CD4-positive, alpha-beta T cell treated with Interleukin-17A for 1 hour (primary cell): ENCODE measurements at regions not wholly inside any gene's neighbourhood (a gene's known extent, or its start where the extent isn't known, plus 50 kb on each side); places are given as distances from the start of the nearest gene placed in this dataset.
"Not testable (repeated sequence)": the region's sequence is repeated elsewhere in the genome, so short reads cannot be mapped to it uniquely, and the experiment has no call there.

ENCODE experiments used
- DNase-seq: peaks from one replicate; pipeline ENCODE4 v3.0.0-alpha.2; 2020

DNA sequence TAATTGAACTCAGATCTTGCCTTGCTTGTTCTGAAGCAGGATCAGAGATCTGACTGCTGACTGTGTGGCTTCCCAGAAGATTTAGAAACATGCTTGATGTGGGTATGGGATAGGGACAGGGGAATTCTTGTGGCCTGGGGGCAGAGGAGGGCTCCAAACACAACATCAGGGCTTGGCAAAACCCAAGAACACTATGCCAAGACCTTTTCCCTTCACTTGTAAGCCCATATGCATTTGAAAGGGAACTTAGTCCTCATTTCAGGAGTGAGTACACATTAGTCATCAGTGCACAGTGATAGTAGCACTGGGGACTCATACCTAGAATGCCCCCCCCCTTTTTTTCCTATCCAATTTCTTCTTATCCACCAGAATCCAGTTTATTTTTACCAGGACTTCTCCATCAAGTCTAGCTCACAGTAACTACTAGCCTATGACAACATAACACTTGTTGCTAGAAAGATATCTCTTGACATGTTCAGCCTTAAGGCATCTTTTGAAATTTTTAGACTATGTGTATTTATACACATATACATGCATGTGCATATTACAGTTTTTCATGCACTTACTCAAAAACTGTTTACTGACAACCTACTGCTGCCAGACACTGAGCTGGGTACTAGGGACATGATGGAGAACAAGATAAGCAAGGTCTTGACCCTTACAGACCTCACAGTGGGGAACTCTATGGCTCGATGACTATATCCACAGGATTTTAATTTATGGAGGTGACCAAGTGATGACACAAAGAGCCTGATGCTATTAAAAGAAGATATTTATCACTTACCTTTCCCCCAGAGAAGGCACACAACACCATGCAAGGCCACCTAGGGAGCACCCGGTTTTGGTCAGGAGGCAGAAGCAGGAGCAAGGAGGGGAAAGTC lies 158.3 kb upstream of the MAP3K1 start:
- no peak for DNase-seq

DNA sequence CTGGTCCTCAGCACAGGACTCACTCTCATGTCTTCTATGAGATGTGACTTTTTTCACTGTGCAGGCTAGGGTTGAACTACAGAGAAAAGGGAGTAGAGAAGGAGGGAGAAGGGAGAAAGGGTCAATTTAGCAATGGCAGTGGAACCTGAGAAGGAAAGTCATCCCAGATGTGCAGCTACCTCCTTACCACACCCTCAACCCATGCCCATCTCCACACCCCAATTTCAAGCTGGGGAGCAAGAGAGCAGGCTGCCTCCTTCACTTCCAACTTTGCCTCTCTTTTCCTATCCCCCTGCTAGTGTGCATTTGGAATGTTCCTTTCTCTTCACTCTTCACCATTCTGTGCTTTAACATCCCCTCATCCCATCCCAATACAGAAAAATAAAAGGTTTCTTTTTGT lies 163.5 kb upstream of the MAP3K1 start:
- no peak for DNase-seq

DNA sequence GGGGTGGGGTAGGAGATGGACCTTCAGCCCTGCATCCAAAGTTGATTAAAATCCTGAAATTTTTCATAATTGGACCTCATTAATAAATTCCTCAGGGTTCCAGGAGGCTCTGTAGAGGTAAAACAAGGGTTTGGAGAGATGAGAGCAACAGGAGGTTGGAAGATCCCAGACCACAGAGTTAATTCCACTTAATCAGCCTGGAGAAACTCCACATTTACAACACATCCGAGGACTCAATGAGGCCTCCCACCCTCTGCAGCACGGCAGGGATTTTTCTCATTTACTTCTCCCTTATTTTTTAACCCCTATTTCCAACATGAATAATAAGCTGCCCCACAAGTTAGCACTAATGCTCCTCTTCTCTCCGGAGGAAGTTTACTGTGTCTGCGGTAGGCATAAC lies 165.0 kb upstream of the MAP3K1 start:
- no peak for DNase-seq

DNA sequence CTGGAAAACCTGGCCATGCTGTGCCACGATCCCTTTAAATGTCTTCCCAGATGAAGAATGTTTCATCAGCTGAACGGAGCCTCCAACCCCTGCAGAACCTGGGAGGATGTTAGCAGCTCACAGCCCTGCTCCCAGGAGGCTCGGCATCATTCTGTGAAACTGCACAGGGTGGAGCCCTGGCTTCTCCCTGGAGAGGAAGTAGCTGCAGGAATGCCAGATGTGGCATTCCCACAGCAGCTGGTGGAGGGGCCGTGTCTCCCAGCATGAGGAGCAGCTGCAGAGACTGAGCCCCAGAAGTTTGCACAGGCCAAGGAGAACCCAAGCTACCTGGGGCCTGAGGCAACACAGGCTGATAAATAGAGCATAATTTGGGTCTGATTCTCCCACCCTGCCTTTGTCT lies 165.8 kb upstream of the MAP3K1 start:
- no peak for DNase-seq

DNA sequence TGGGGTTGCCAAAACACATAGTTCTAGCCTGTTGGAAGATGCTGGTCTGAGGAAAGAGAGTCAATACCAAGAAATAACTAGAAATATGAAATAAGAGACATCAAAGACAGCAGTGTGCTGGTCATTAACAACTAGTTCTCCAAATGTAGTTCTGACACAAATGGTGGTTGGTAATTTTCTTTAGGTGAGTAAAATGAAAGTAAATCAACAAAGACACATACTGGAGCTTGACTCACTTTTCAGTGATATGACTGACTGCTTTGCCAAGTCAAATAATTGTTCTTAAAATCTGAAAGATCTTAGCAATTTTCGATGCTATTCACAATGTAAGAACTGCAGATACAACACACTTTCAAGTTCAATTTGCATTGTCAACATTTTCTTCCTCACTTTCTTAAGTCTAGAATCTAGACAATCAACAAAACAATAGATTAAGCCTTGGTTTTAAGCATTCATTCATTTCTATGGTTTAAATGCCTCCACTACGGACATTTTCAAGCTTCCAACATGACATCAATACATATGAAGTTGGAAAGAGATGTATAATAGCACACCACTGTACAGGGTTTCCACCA lies 166.8 kb upstream of the MAP3K1 start:
- no peak for DNase-seq

DNA sequence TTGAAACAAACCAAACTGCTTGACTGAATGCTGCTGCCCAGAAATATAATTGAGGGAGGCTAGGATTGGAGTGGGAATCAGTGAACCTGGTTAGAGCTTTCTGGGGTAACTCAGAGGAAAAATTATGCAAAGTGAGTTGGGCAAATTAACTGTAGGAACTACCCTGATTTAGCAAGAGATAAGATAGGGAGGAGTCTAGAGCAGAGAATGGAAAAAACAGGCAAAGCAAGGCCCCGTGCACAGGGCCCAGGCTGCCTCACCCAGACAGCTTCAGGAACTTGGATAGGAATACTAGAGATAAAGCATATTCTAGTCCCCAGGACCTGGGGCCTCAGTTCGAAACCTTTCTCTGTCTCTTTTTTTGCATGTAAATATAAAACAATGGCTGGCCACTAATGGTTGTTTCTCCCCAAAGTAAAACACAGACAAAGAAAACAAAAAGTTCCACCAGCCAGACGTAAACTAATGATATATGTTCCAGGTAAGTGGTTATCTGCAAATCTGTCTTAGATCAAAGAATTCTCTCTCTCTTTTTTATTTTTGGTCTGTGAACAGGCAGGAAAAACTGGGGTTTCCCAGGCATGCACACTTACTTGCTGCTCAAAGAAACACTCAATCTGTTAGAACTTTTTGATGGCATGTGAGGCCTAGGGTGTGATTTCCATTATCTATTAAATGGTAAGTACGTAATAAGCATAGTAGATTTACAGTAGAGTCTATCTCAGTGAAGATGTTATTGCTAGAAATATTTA lies 168.1 kb upstream of the MAP3K1 start:
- DNase-seq = peak; percentile 45

DNA sequence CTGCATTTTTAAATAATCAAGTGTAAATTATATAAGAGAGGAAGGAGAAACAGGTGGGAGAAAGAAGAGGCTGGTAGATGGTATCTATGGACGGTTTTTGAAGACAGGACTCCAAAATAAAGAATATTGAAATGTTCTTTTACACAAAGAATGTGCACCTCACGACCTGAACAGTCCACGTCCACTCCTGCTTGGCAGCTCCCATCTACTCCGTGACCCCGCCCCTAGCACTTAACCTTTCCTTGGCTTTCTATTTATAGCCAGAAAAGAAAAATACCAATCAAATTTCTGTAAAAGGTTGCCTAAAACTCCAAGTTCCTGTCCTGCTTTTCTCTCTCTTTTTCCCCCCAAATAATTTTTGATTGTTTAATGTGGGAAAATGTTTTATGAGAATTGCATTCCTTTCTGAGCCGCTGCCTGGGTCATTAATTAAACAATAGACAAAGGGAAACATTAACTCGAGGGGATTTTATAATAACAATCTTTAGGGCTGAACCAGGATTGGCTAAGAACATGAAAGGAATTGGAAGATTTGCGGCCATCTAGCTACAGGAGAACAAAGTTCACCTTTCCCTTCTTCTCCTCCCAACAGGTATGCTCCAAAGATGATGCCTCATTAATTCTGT lies 173.6 kb upstream of the MAP3K1 start:
- no peak for DNase-seq

DNA sequence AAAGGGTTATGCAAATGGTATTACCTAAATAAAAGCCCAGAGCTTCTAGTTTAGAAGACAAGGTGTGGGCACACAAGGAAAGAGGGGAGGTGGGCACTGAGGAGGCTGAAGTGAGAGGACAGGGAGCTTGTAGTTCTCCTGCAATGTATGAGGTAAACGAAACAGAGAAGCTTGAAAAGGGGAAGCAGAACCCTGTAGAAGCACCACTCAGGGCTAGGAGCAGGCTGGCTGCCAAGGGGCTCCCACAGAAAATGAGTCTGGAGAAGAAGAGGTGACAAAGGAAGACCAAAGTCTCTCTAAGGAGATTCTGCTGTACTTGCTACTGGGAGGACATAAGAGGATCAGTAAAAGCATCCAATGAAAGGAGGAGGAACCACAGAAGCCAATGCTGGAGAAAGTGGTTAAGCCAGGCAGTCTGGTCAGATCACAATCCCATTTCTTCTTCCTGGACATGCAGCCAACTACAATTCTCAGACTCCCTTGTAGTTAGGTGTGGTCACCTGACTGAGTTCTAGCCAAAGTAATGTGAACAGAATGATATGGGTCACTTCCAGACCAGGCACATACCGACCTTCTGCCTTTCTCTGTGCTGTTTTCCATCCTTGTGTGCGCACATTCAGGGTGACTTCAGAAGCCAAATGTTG lies 174.5 kb upstream of the MAP3K1 start:
- no peak for DNase-seq

DNA sequence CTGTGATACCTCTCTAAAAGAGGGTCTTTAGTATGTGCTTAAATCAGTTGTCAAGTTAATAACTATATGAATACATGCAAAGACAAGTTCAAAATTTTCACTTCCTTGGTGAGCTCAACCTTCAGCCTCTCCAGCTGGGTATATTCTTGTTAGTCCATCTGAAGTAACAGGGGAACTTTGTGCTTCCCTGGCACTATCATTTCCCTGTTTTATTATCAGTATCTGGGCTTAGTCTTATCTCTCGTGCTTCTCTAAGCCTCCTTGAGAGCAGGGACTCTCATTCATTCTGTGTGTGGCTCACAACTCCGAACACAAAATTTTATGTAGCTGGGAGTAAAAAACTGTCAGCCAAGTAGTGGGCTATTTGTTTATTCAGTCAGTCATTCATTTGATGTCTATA lies 175.9 kb upstream of the MAP3K1 start:
- no peak for DNase-seq

DNA sequence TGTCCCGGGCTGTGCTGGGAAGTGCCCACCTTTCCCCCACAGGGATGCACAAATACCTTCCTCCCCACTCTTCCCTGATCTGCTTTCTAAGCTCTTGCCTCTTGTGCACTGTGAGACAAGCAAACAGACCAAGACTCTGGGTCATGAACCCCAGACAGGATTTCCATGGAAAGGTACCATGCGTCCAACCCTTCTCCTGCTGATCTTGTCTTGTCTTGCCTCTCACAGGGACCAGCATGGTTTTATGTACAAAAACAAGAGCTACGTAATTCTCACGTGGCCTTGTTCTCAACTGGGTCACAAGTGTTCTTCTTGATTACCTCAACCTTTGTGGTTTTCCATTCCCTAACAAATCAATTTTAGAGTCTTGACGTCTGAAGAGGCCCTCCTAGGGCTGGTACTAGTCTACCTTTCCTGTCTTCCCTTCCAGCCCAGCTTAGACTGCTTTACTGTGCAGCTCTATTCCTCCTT lies 176.5 kb upstream of the MAP3K1 start:
- DNase-seq = peak; percentile 87

DNA sequence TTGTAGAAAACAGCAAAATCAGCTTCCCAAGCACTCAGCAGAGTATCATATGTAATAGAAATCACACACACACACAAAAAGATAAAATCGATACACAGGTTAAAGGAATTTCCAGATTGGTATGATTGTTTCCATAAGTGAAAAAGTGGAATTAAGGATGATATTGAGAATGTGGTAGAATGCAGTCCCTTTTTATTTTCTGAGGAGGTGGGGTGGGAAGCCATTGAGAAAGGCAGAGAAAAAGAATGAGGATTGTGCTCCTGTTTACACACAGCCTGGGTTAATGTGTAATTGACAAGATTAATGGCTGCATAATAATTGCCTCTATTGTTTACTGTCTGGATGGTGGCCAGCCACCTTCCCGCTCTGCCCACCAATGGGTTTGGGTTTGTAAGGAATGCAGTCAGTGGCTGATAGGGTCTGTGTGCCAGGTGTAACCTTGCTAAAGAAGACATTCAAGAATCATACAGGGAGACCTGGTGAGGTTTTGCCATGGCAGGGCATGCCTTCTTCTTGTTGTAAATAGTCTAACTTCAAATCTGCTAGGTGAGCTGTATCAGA lies 177.2 kb upstream of the MAP3K1 start:
- DNase-seq = peak; percentile 31

DNA sequence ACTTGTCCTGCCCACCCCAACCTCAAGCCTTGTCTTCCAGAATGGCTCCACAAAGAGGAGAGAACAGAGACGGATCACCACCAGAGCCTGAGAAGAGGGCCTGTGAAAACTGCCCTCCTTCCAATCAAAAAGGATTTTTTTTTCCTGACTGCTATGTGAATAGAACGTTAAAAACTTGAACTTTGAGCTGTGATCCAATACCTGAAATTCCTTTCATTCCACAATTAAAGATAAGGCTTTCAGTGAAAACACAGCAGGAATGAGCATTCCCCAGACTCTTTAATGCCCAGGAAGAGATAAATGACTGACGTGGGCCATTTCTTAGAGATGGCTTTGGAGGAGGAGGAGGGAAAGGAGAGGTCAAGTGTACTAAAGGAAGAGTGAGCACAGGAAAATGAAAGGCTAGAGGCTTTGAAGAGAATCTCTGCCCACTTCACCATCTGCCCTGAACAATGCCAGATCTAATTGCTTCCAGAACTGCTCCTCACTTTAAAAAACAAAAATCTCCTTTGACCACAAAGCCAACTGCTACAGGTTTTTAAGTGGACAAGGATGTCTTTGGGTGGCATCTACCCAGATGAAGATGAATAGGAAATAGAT lies 177.9 kb upstream of the MAP3K1 start:
- no peak for DNase-seq

DNA sequence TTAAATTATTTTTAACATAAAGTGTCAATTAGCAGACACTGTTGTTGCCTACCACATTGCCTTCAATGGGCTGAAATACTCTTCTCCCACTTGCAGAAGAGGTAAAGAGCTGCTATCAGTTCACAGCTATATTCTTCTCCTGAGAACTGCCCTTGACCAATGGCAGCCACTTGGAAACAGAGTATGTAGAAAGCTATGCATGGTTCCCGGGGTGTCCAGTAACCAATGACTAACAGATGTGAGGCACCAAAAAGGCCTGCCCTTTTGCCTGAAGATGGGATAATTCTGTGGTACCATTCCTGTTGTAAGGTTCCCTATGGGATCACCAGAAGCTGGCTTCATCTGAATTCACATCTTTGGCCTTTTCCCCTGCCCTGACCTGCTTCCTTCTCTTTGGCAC lies 181.4 kb upstream of the MAP3K1 start:
- no peak for DNase-seq

DNA sequence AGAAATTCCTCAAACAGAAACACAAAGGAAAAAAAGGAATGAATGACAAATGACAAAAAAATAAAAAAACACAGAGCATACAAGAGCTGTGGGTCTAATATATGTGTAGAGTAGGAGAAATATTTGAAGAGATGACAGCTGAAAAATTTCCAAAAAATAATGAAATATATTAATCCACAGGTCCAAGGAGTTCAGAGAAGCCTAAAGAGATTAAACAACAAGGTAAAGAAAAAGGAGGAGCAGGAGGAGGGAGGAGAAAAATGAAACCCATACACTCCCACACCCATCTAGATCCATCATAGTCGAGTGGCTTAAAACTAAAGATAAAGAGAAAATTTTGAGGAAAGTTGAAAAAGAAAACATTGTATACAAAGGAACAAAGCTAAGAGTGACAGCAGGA lies 182.4 kb upstream of the MAP3K1 start:
- no peak for DNase-seq

DNA sequence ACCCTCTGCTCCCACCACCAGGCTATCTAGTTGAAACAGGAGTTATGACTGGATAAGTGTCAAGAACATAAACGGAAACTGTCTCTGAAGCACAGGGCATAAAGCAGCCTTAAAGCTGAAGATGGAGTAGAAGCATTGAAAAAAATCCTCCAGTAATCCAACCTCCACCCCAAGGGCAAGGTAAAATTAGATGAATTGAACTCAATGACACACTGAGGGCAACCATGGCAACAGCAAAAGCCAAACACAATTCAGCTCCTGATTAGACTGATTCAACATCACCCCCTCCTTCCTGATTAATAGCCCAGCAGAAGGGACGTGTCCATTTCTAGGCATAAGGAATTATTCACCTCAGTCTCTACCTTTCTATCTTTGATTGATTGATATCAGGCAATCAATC lies 183.2 kb upstream of the MAP3K1 start:
- peak; percentile 28 for DNase-seq

DNA sequence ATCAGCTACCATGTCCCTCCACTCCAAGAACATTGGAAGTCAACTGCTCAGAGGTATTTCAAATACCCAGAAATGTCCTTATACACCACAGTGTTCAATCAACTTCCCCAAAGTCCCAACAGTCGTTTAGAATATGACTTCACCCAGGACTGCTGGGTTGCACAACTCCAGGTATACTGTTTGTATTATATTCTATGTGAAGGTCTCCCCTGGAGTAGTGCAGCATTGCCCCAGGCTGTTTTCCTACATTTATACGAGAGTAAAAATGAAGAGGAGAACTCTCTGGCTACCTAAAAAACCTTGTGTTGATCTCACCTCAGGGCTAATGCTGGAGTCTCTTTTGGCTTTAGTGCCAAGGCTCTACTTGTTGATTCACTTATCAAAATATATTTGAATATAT lies 183.6 kb upstream of the MAP3K1 start:
- DNase-seq = no peak

DNA sequence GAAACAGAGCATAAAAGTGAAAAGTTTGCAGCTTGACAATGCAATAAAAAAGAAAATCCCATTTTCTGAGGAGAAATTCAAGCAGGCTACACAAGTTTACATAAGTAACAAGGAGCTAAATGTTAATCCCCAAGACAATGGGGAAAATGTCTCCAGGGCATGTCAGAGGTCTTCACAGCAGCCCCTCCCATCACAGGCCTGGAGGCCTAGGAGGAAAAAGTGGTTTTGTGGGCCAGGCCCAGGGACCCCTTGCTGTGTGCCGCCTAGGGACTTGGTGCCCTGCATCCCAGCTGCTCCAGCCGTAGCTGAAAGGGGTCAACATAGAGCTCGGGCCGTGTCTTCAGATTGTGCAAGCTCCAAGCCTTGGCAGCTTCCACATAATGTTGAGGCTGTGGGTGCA lies 186.7 kb upstream of the MAP3K1 start:
- not testable (repeated sequence) for DNase-seq

DNA sequence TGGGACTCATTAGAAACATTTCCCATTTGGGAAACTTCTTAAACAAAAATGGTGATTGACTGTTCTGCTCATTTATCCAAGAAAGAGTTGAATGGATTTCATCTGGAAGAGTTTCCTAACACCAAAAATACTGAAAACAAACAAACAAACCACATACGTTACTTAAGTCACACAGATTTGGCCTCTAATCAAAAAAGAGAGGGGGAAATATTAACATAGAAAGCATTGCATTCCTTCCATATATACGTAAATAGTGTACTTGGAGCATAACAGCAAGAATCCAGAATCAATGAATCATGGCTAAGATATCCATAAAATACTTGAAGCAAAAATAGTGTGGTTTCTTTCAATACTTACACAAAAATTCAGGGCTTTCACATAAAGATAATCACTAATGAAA lies 189.8 kb upstream of the MAP3K1 start:
- no peak for DNase-seq

DNA sequence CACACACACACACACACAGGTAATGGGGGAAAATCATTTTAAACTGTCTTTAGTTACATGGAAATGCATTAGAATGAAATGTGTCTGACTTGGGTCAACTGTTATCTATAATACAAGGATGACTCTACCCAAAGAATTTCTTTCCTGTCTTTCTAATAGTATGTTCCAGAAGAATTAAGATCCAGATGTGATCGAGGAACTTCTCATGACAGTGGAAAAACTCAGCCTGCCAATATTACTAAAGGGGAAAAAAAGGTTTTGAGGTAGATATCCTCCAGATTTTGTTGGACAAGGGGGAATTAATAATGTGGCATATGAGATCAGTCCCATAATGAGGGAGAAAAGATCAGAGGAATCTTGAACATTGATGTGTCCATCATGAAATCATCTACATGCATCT lies 190.6 kb upstream of the MAP3K1 start:
- DNase-seq = no peak

DNA sequence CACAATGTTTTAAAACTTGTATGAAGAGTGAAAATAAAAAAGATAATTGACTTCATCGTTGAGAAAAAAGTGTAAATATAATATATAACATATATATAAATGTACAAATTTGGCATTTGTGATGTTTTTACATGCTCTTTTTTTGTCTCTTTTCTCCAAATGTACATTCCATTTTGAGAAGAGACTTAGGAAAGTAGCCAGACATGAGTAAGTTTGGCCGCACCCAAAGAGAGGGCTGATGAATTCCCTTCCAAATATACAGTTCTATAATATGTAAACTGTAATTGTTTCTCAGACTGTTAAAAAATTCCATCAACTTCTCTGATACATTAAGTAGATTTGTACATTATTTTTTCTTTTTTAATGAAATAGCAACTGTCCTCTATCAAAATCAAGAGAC lies 193.2 kb upstream of the MAP3K1 start:
- DNase-seq = no peak

DNA sequence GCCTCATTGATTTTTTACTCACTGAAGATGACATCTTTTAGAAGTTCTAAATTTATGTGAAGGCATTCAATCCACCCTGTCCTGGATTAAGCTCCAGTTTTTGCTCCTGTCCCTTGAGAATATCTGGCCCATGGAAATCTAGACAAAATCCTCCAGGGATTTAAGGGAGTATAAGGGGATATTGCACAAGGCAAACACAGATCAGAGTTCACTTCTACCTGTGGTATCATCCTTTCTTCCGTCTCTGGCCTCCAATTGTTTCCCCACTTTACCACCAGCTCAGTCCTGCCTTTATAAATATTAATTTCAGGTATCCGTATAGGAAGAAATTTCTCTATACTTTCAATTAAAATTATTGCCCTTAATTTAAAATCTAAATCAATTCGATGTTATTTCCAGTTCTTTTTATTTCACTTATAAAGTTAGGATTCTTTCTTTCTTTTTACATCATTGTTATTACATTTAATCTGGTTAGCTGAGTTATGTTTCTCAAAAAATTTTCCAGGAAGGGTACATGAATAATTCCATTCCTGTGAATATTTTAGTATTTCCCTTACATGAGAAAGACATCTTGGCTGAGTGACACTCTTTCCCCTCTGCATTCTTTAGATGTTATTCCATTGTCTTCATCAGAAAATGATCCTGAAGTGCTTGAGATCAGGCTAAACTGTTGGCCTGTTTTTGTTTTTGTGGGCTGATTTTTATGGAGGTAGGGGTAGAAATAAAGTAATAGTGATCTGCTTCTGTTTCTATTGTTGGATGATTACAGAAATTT lies 194.3 kb upstream of the MAP3K1 start:
- DNase-seq = no peak
